ENCODE measurements at regions not wholly inside any gene's neighbourhood (a gene's known extent, or its start where the extent isn't known, plus 50 kb on each side); places are given as distances from the start of the nearest gene placed in this dataset.

GRCh38 chr3:8366219-8366810, 135.3 kb upstream of the LMCD1 start:
- no peak for DNase-seq

GRCh38 chr3:8368598-8368997, 133.0 kb upstream of the LMCD1 start:
- DNase-seq, result no peak

GRCh38 chr3:8369638-8370037, 132.0 kb upstream of the LMCD1 start:
- DNase-seq, result no peak

DNA sequence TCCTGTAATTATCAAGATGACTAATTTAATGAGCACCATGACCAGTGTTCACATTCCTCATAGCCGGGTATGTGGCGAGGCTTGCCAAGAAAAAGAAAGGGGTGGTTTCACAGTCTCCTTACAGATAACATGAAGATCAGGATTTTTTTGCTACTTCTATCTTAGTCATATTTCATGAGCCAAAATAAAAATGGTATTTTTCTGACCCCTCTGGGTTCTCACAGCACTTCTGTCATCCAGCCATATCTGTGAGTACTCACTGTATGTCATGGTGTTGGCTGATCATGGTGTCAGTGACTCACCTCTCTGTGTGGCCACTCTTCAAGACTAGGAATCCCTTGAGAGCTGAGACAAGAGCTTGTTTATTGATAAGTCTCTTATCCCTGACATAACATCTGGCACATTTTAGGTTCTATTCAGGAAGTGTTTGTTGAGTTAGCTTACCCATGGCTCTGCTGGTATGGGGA, 130.5 kb upstream of the LMCD1 start:
- peak; percentile 51 for DNase-seq

GRCh38 chr3:8371960-8372463, 129.6 kb upstream of the LMCD1 start:
- DNase-seq, result no peak

GRCh38 chr3:8380904-8381704, 120.5 kb upstream of the LMCD1 start:
- no peak for DNase-seq

- peak; percentile 12 for DNase-seq
Measured at GRCh38 chr3:8385848-8386620, 115.6 kb upstream of the LMCD1 start.

GRCh38 chr3:8387571-8387970, 114.1 kb upstream of the LMCD1 start:
- DNase-seq, result no peak

DNA sequence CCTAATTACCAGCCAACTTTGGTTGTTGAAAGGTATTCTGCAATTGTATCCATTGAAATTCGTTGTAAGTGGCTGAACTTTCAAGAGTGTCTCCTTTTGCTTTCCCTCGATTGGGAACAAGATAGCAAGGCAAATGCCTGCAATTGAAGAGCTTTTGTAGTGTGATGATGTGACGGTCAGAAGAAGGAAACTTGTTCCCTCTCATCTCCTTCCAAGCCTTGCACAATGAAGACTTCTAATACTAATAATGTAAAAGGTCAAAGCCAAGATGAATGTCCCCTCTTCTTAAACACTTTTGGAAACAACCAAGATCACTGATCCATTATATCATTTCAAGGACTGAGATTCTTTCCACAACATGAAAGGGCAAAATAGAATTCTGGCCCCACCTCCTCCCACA, 101.9 kb upstream of the LMCD1 start:
- no peak for DNase-seq

- no peak for DNase-seq
Measured at GRCh38 chr3:8400911-8401310, 100.7 kb upstream of the LMCD1 start.

DNA sequence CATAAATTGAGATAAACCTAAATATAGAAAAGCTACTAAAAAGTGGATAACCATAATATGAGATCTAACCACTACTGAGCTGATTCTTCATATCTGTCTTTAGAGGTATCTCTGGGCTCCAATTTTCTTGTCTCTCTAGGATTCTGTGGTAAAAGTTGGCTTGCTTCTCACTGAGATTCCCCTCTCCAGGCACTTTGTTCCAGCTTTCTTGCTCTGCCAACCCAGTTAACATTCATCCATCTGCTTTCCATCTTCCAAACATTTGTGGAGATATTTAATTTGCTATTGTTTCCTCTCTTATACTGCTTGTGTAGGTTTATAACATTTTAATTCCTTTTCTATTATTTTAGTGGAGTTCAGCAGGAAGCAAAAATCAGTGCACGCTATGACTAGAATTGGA, 97.6 kb upstream of the LMCD1 start:
- no peak for DNase-seq

- no peak for DNase-seq
Measured at GRCh38 chr3:8405144-8405543, 96.5 kb upstream of the LMCD1 start.

DNA sequence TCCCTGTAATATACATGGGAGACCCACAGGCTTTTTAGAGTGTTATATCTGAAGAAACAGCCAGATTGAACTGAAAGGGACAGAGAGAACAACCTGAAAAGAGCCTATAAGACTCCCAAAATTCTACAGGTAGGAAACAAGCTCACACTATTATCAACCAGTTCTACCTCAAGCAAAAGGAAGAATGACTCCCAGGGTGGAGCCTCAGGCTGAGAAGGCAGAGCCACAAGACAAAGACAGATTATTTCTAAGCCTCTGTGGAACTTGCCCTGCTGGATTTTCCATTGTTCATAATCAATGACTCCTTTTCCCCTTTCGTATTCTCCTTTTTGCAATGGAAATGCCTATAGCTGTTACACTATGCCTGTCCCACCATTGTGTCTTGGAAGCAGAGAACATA, 95.1 kb upstream of the LMCD1 start:
- no peak for DNase-seq

DNA sequence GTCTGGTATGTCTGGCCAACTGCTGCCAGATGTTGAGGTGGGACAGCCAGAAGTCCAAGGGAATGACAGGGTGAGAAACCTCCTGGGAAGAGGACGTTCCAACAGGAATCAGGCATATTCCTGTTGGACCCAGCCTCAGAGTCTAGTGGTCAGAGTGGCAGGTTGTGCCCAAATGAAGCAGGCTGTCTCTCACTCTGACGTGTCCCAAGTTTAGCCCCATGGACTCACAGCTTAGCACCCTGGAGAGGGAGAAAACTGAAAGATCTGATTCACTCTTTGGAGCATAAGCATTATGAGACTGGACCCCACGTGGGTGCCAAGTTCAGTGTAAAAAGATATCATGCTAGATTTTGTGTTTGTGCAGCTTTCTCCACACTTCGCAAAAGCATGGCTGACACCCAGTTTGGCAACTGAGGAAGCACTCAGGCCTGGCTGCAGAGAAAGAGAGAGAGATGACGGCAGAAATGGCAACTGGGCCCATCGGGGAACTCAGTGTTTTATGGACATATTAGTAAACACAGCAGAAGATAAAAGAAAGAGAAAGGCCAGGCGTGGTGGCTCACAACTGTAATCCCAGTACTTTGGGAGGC, 88.2 kb upstream of the LMCD1 start:
- DNase-seq, result no peak

GRCh38 chr3:8416965-8417364, 84.7 kb upstream of the LMCD1 start:
- peak; percentile 2 for DNase-seq

GRCh38 chr3:8420612-8421011, 81.0 kb upstream of the LMCD1 start:
- no peak for DNase-seq

DNA sequence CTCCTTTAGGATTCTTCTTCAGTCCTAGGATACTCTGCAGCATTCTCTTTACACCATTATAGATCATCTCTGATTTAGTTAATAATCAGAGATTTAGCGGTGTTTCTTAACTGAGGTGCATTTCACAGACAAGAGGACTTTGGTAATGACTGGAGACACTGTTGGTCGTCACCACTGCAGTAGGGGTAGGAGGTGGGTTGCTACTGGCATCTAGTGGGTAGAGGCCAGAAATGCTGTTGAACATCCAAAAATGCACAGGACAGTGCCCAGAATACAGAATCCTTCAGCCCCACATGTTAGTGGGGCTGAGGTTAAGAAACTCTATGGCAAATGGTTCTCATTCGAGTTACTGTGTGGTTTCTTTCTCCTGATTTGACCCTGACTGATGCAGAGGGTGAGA, 80.4 kb upstream of the LMCD1 start:
- DNase-seq, result peak; percentile 2

GRCh38 chr3:8421711-8422110, 79.9 kb upstream of the LMCD1 start:
- DNase-seq, result no peak

DNA sequence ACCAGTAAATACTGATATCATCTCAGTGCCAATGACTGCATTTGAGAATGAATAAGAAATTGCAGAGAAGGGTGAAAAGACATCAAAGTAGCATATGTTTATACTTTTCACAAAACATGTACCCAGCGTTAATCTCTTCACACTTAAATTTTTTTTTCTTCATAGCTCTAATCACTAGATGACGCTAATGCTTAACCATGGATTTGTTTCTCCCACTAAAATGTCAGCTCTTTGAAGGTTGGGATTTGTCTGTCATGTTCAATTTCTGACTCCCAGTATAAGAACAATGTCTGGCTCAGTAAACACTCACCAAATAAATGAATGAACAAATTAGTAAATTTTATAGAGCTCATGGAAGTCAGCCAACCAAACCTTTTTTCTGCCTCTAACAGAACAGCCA, 78.3 kb upstream of the LMCD1 start:
- DNase-seq, result no peak

GRCh38 chr3:8424281-8424680, 77.3 kb upstream of the LMCD1 start:
- DNase-seq, result no peak

- no peak for DNase-seq
Measured at GRCh38 chr3:8436661-8437287, 64.8 kb upstream of the LMCD1 start.

- no peak for DNase-seq
Measured at GRCh38 chr3:8438507-8439079, 63.0 kb upstream of the LMCD1 start.

Data from DMS53 (cell line).